ENCODE measurements at regions not wholly inside any gene's neighbourhood (a gene's known extent, or its start where the extent isn't known, plus 50 kb on each side); places are given as distances from the start of the nearest gene placed in this dataset.
"Not testable (repeated sequence)": the region's sequence is repeated elsewhere in the genome, so short reads cannot be mapped to it uniquely, and the experiment has no call there.

DNA sequence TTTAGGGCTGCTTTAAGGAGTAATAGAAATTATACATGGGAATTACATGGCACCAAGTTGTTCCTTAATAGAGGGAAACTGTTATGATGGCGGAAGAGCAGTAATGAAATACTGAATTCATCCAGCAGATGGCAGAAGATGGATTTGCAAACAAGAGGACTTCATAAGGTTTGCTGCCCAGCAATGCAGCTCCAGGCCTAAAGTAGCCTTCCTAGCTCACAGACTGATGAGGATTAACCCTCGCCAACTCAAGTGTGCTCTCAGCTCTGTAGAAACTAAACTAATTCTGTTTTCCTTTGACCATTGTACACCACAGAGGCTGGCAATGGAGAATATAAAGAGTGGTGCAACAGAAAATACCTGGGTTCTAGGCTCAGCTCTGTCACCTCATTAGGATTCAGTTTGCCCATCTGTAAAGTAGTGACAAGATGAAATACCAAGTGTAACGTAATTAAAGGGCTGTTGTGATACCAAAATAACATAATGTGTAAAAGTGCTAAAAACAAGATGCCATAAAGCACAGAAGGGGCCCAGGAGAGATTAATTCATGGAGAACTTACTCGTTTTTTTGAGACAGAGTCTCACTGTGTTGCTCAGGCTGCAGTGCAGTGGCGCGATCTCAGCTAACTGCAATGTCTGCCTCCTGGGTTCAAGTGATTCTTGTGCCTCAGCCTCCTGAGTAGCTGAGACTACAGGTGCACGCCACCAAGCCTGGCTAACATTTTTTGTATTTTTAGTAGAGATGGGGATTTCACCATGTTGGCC lies 102.4 kb upstream of the SERBP1 start:
- DNase-seq, result peak; percentile 45

DNA sequence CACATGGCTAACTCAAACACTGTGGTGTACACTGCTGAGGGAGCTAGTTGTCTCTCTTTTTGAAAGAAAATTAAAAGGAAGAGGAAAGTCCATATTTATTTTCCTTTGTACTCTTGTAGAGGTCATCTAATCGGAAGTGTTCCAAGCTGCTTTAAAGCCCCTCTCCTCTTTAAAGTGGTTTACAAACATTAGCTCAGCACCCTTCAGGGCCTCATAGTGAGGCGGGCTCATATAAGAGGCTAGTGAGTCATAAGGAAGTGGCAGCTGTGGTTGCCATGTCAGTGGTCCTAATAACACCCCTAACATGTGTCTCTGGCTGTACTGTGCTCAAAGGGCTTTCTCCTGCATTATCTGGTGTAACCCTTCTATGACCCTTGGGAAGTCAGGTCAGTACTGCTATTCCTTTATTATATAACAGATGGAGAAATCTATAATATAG lies 104.4 kb upstream of the SERBP1 start:
- no peak for DNase-seq

DNA sequence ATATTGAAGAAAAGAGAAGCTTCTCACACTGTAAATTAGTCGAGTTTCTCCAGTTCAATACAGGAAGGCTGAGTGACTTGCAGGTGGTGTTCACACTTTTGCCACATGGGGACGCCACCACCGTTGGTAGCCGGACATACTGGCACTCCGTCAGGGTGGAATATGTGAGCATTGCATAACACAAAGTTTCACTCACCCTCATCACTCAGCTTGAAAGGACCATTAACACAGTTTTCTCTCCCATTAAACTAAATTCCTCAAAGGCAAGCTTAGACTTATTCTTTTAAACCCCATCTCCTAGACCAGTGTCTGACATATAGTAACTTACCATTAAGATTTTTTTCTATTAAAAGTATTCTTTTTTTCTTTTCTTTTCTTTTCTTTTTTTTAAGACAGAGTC lies 105.3 kb upstream of the SERBP1 start:
- peak; percentile 59 for DNase-seq

DNA sequence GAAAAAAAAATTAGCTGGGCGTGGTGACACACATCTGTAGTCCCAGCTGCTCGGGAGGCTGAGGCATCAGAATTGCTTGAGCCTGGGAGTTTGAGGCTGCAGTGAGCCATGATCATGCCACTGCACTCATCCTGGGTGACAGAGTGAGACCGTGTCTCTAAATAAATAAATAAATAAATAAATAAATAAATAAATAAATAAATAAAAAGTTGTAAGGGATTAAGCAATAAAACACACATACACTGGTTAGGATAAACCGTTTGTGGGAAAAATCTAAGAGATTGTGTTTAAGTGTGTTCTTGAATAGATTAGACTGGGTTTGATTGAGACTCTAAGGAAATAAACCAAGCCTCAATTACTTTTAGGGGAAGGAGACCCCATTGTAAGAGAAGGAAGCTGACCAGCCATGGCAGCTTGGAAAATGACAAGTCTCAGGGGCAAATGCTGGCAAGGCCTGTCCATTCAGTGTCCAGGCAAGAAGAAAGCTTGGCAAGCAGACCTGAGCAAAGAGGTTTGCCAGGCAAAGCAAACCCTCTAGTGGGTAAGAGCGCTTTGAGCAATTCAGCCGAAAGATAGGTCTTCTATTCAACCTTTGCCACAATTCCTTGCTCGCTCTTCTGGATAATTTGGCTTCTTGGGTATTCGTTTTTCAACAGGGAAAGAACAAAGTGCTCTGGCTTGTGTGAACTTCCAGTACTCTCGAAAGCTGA lies 106.9 kb upstream of the SERBP1 start:
- no peak for DNase-seq

DNA sequence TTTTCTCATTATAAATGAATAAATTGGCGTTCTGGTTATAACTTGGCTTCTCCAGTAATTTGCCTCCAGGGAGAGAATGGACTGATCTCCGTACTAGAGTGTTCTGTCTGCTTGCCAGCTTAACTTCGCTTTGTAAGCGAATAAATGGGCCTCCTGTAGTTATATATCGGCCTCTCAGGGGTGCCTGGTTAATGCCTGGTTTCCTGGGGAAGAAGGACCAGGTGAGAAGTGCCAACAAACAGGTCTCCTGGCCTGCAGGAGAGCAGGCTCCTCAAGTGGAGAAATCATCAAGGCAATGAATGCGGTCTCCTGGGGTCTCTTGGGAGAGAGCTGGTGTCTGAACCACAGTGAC lies 107.4 kb upstream of the SERBP1 start:
- DNase-seq, result no peak

DNA sequence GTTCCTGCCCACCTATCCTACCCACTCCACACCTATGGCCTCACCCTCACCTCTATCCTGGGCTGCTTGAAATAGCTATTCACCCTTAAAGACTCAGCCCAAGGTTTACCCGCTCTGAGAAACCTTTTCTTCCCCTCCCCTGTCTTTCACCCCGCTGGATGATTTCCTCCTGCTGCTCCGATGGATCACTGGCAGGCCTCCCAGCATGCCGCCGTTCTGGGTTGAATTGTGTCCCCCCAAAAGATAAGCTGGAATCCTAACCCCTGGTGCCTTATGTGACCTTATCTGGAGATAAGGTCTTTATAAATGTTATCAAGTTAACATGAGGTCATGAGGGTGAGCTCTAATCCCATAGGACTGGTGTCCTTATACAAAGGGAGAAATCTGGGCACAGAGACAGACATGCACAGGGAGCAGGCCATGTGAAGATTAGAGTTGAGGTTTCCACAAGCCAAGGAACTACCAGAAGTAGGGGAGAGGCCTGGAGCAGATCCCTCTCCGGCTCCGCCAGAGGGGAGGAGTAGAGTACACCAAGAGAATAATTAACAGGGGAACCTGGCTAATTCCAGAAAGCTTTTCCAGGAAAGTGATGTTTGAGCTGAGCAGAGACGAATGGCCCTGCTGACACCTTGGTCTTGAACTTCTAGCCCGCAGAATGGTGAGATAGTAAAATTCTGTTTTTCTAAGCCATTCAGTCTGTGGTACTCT lies 110.0 kb upstream of the SERBP1 start:
- no peak for DNase-seq

- no peak for DNase-seq
Measured at GRCh38 chr1:67540733-67541125, 110.5 kb upstream of the SERBP1 start.

DNA sequence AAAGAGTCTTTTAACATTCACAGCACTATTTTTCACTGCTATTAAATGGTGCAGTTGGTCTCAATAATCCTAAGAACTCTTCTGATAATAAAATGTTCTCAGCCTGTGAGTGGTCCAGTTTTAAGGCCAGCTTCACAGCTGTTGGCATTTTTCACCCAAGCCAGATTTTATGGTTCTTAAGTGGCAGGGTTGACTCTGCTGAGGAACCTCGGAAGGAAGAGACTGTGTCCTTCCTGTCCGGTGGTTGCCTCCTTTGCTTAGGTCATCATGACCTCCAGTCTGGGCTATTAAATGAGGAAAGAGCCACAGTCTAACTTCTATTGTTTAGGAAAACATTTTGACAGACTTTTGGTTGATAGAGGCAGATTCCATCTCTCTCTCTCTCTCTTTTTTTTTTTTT lies 112.5 kb upstream of the SERBP1 start:
- no peak for DNase-seq

DNA sequence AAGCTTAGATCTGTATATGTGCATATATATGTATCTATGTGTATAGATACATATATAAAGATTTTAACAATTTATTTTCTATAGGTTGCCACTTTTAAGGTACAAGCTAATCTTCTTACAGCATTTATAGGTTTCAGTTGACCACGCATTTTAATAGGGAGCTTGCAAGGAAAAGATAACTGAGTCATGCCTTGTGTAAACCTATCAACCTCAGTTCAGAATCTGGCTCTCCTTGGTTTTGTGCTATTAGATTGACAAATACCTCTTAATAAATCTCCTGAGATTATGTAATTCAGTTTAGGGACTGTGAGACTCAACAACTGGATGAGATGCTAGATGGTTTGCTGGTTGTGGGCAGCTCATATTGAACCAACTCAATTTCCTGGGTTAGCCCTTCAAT lies 114.7 kb upstream of the SERBP1 start:
- no peak for DNase-seq

DNA sequence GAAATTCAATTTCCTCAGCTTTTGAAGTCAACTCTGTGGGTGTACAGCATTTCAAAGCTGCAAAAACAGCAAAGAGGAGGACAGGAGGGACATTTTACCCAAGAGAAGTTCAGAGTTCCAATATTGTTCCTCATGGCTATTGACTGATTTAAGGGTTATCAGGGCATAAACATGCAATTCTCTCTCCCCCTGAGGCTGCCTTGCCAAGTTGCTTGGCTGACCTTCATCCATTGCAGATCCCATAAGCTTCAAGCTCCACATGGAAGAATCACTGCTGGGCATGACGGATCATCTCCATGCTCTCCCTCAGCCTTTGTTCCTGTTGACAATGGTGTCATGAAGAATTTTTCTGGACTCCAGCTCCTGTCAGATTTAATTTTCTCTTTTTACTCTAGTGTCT lies 115.2 kb upstream of the SERBP1 start:
- no peak for DNase-seq

DNA sequence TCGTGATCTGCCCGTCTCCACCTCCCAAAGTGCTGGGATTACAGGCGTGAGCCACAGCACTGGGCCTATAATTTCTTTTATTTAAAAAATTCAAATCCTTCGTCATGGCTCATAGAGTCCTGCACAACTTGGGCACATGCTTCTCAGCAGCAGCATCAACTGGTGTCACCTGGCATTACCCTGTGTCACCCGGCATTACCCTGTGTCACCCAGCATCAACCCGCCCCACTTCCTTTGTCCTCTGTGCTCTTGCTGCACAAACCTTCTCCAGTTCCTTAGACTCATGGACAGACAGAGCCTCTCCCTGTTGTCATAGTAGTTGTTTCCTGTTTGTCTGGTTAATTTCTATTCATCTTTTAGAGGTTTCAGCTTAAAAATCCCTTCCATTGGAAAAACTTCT lies 121.2 kb upstream of the SERBP1 start:
- DNase-seq, result no peak

GRCh38 chr1:67552336-67552759 lies 122.1 kb upstream of the SERBP1 start:
- no peak for DNase-seq

DNA sequence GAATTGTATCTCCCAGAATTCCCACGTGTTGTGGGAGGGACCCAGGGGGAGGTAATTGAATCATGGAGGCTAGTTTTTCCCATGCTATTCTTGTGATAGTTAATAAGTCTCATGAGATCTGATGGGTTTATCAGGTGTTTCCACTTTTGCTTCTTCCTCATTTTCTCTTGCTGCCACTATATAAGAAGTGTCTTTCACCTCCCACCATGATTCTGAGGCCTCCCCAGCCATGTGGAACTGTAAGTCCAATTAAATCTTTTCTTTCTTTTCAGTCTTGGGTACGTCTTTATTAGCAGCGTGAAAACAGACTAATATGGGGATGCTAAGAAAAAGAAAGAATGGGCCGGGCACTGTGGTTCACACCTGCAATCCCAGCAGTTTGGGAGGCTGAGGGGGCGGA lies 124.0 kb upstream of the SERBP1 start:
- not testable (repeated sequence) for DNase-seq

GRCh38 chr1:67555461-67556296 lies 125.5 kb upstream of the SERBP1 start:
- no peak for DNase-seq

- no peak for DNase-seq
Measured at GRCh38 chr1:67556297-67556900, 126.2 kb upstream of the SERBP1 start.

DNA sequence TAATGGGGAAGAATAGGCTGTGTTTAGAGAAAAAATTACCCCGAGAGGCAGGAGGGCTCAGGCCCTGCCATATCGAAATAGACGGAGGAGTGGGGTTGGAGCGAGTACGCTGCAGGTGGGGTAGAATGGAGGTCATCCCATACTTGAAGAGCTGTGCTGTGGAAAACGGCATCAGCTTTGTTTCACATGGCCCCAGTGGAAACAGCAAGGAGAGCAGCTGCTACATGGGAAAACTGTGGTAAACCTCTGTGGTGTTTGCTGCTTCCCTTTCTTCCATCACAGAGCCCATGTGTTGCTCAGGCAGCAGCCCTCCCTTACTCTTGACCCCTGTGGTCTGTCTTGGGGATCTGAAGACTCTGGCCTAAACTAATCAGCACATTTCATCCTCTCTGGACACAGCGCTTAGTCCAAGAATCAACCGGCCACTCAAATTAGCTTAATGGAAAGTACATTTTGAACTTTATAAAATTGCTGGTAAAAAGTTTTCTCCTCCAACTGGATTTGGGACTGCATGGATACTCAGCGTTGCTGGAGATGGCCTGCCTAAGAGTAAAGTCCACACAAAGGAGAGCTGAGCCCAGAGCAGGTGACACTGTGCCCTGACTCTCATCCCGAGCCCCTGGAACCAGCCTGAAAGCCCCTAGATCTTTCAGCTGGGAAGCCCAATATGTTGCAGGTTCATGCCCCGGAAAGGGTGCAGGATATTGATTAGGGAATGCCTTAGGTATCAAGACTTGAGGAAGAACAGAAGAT lies 127.1 kb upstream of the GADD45A start:
- peak; percentile 60 for DNase-seq

GRCh38 chr1:67558449-67559193 lies 126.4 kb upstream of the GADD45A start:
- no peak for DNase-seq

- DNase-seq, result no peak
Measured at GRCh38 chr1:67559222-67559700, 125.7 kb upstream of the GADD45A start.

DNA sequence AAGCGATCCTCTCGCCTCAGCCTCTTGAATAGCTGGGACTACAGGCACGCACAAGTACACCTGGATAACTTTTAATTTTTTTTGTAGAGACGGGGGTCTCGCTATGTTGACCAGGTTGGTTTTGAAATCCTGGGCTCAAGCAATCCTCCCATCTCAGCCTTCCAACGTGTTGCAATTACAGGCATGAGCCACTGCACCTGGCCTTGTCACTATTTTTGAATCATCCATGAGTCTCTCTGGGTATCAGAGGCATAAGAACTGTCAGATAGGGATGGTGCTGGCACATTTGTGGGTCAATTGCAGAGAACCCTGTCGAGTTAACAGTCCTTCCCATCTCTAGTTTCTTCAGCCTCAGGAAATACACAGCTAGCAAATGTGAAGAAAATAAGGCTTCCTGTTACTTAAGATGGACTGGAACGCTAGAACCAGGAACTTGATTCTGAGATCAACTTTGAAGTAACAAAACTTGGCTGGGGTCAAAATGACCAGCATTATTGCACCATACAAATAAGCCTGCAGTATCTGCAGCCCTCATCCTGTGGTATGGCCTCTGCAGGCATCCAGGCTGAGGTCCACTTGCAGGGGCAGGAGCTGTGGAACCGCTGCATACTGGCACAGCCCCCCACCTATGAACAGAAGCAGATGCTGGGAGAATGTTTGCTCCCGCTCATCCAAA lies 124.3 kb upstream of the GADD45A start:
- DNase-seq, result no peak

DNA sequence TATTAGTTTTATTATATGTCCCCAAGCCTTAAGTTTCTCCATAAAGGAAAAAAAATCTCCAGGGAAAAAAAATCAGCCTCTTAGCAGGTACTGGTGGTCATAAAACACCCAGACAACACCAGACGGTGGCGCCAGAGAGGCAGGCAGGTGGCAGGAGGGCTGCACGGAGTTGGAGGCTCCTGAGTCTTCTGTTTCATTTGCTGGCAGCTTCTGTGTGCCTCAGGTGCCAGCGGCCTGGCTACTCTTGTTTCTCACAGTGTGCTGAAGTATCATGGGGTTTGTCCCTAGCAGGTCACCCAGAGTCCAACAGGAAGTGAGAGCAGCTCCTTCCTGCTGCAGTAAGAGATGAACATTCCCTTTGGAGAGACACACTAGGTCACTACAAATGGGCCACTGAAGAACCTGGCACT lies 123.3 kb upstream of the GADD45A start:
- DNase-seq, result peak; percentile 15

Measured in KG1 (cell line).